ENCODE measurements at regions not wholly inside any gene's neighbourhood (a gene's known extent, or its start where the extent isn't known, plus 50 kb on each side); places are given as distances from the start of the nearest gene placed in this dataset.

GRCh38 chr9:118401546-118401945, 697.3 kb downstream of the TLR4 start:
- TF ChIP-seq, protein P1, sequence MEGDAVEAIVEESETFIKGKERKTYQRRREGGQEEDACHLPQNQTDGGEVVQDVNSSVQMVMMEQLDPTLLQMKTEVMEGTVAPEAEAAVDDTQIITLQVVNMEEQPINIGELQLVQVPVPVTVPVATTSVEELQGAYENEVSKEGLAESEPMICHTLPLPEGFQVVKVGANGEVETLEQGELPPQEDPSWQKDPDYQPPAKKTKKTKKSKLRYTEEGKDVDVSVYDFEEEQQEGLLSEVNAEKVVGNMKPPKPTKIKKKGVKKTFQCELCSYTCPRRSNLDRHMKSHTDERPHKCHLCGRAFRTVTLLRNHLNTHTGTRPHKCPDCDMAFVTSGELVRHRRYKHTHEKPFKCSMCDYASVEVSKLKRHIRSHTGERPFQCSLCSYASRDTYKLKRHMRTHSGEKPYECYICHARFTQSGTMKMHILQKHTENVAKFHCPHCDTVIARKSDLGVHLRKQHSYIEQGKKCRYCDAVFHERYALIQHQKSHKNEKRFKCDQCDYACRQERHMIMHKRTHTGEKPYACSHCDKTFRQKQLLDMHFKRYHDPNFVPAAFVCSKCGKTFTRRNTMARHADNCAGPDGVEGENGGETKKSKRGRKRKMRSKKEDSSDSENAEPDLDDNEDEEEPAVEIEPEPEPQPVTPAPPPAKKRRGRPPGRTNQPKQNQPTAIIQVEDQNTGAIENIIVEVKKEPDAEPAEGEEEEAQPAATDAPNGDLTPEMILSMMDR (tag by site-specific recombination; IDR thresholded peaks at IDR 0.05), result no peak
- TF ChIP-seq MYNN (tag by site-specific recombination; IDR thresholded peaks at IDR 0.05; ENCODE audit: borderline replicate concordance) (no peak), ZNF423 (tag by site-specific recombination; IDR thresholded peaks at IDR 0.05) (no peak), MEIS1 (CRISPR knock-in tag; IDR thresholded peaks at IDR 0.05; ENCODE audit: borderline replicate concordance) (no peak), ZNF76 (tag by site-specific recombination; IDR thresholded peaks at IDR 0.05; ENCODE audit: borderline replicate concordance, low read depth) (no peak)

All from HEK293 (cell line).